Small intestine (tissue), 7 donors: ENCODE measurements at regions not wholly inside any gene's neighbourhood (a gene's known extent, or its start where the extent isn't known, plus 50 kb on each side); places are given as distances from the start of the nearest gene placed in this dataset.
"Not testable (repeated sequence)": the region's sequence is repeated elsewhere in the genome, so short reads cannot be mapped to it uniquely, and the experiment has no call there.

Experiments
- DNase-seq, 2 donors: peaks; one replicate each; pipeline versions ENCODE4 v3.0.0 to v3.0.0-alpha.2; 2013
- FAIRE-seq: peaks from 2 replicates; lab custom pipeline; 2012; peaks lifted over from hg19 to GRCh38; lab: Jason Lieb, UNC
- H3K27ac ChIP-seq, 3 donors: one replicate each; pipeline ENCODE4 v1.5.1; 2013; ENCODE audit warnings: low read length in 2 of 3, mild to moderate bottlenecking in 2 of 3, control low read depth in 1 of 3, inconsistent platforms in 1 of 3, low read depth in 1 of 3, moderate library complexity in 1 of 3
- H3K27me3 ChIP-seq, 3 donors: one replicate each; pipeline ENCODE4 v1.6.1; 2013; ENCODE audit warnings: low read length in 3 of 3, inconsistent platforms in 1 of 3; ENCODE audit not compliant: control insufficient read depth in 3 of 3, insufficient read depth in 3 of 3
- H3K36me3 ChIP-seq, 3 donors: one replicate each; pipeline ENCODE4 v1.6.1; 2013; ENCODE audit warnings: low read length in 3 of 3, inconsistent platforms in 1 of 3, low read depth in 1 of 3, mild to moderate bottlenecking in 1 of 3, moderate library complexity in 1 of 3; ENCODE audit not compliant: control insufficient read depth in 3 of 3, insufficient read depth in 2 of 3
- H3K4me1 ChIP-seq, 3 donors: one replicate each; pipeline ENCODE4 v1.6.1; 2013; ENCODE audit warnings: low read length in 2 of 3, inconsistent platforms in 1 of 3, low read depth in 1 of 3, mild to moderate bottlenecking in 1 of 3, moderate library complexity in 1 of 3; ENCODE audit not compliant: control insufficient read depth in 3 of 3, insufficient read depth in 2 of 3
- H3K4me3 ChIP-seq, 3 donors: one replicate each; pipeline ENCODE4 v1.5.1; 2013; ENCODE audit warnings: low read length in 3 of 3, control low read depth in 1 of 3, inconsistent platforms in 1 of 3, low read depth in 1 of 3, mild to moderate bottlenecking in 1 of 3, moderate library complexity in 1 of 3
- H3K9me3 ChIP-seq, 2 donors: one replicate each; pipeline ENCODE4 v1.6.1; 2013; ENCODE audit warnings: low read depth in 1 of 2, low read length in 1 of 2; ENCODE audit not compliant: control insufficient read depth in 2 of 2, insufficient read depth in 1 of 2
- WGBS, 3 donors: extraction: QIAGEN DNeasy Blood & Tissue Kit; methylation state at CpG; one replicate each; pipeline ENCODE4 v1.1.7; 2013; 5-methylcytosine and 5-hydroxymethylcytosine counted together
- donor health status: healthy with polysubstance abuse.
- donor health status: control.
- donor health status: control.
- donor health status: Bipolar disorder and iron deficiency.
- donor health status: healthy.

DNA sequence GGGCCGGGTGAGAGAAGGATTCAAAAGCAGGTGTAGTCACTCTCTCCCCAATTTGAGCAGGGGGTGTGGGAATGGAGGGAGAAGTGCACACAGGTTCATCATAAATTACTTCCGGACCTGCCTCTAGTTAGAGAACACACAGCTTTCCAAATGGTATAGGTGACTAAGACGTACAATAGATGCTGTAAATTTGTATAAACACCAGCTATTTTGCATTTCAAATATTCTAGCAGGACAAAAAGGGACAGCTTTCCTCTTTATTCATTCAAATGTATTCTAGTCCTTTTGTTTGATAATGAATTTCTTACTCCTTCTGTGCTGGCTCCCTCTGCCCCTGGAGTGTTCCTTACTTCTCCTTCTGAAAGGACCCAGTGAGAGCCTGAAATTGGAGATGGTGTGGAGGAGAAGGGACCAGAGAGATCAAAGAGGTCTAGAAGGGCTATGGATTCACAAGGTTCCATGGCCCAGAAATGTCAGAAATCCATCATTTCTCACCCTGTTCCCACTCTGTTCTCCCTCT, 53.2 kb upstream of the SH3BP4 start:
- WGBS, 3 donors = 80 to 95% (median 93%) methylated on average over 3 of the region's 3 CpGs
- H3K4me3 ChIP-seq = no peak overlapping the region
- H3K27me3 ChIP-seq = peaks cover 0 to 2% (median 0%) of the 10 kb centered on the region in 3 donors
- FAIRE-seq (no peak), DNase-seq (no peak)
- no peak overlapping the region for H3K27ac ChIP-seq
- no peaks in the 10 kb centered on the region for H3K36me3 ChIP-seq
- H3K9me3 ChIP-seq = peaks cover 0 to 5% of the 10 kb centered on the region in 2 donors
- no peaks in the 10 kb centered on the region for H3K4me1 ChIP-seq

DNA sequence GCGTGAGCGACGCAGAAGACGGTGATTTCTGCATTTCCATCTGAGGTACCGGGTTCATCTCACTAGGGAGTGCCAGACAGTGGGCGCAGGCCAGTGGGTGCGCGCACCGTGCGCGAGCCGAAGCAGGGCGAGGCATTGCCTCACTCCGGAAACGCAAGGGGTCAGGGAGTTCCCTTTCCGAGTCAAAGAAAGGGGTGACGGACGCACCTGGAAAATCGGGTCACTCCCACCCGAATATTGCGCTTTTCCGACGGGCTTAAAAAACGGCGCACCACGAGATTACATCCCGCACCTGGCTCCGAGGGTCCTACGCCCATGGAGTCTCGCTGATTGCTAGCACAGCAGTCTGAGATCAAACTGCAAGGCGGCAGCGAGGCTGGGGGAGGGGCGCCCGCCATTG, 63.4 kb upstream of the SH3BP4 start:
- DNase-seq, H3K27ac ChIP-seq, H3K4me3 ChIP-seq, H3K4me1 ChIP-seq, H3K36me3 ChIP-seq, FAIRE-seq, H3K9me3 ChIP-seq, H3K27me3 ChIP-seq: not testable (repeated sequence)
- 30 to 44% (median 30%) methylated on average over 17 to 30 of the region's 34 CpGs for WGBS, 3 donors

DNA sequence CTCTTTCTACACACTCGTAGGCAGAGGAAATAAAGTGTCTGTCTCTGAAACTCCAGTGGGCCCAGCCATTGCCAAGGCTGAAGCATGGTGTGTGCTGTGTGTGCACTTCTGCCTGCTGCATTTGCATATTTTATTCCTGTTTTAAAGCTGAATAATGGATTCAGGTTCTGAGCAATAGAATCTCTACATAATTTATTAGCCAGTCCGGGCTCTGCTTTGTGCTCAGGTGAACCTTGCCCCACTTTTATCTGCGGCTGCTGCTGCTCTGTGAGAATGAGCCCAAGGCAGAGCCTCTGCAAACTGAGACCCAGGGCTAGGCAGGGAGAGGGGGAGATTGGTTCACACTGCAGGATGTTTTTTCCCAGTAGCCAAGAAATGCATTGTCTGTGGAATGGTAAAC, 64.6 kb upstream of the SH3BP4 start:
- H3K9me3 ChIP-seq = peaks cover 0 to 5% of the 10 kb centered on the region in 2 donors
- WGBS, 3 donors = 19 to 63% (median 34%) methylated on average over 3 of the region's 3 CpGs
- peak; percentile 69 to 78 for DNase-seq
- peaks cover 0 to 10% (median 0%) of the 10 kb centered on the region in 3 donors for H3K4me1 ChIP-seq
- H3K27me3 ChIP-seq = no peaks in the 10 kb centered on the region
- H3K27ac ChIP-seq = peak overlapping the region in 2 of 3 donors; percentile 5 to 42
- FAIRE-seq = no peak
- H3K4me3 ChIP-seq = no peak overlapping the region
- no peaks in the 10 kb centered on the region for H3K36me3 ChIP-seq

DNA sequence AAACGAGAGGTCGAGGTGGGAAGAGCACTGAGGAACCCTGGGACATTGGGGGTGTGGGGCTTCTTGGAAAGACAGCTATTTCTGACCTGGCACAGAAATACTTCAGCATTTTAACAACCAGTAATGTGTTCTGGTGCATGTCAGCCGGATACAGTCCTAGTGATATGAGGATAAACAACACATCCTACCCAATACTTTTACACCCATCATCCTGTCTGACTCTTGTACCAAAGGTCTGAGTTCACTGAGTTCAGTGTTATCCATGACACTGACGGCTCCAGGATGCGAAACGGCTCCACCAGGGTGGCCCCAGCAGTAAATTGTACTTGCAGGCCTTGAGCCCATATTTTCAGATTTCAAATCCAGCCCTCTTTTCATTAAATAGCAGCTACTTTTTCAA, 65.9 kb upstream of the SH3BP4 start:
- Histone ChIP-seq H3K27ac (no peak overlapping the region), H3K9me3 (peaks cover 0 to 5% of the 10 kb centered on the region in 2 donors), H3K4me1 (peaks cover 0 to 10% (median 4%) of the 10 kb centered on the region in 3 donors), H3K36me3 (no peaks in the 10 kb centered on the region), H3K27me3 (no peaks in the 10 kb centered on the region), H3K4me3 (no peak overlapping the region)
- 62 to 67% (median 63%) methylated on average over 6 of the region's 6 CpGs for WGBS, 3 donors
- FAIRE-seq = no peak
- DNase-seq = peak in 1 of 2 donors; percentile 46

DNA sequence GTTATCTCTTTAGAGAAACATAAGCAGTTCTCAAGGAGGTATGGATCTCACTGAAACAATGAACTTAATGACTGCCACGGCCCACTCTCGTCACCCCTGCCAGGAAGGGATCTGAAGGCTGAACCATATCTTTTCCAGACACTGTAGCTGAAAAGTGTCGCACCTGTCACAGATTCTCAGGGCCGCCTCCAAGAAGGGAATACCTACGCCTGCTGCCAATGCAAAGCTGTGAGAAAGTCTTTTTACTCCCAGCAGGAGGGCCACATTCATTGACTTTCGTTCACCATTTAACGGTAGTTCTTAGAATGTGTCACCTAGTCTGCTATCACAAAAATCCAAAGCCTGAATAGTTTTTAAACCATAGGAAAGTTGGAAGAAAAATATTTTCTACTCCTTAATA, 66.7 kb upstream of the SH3BP4 start:
- WGBS, 3 donors = 87 to 96% (median 93%) methylated on average over 7 of the region's 7 CpGs
- H3K4me1 ChIP-seq = peaks cover 0 to 10% (median 4%) of the 10 kb centered on the region in 3 donors
- no peaks in the 10 kb centered on the region for H3K36me3 ChIP-seq
- H3K27ac ChIP-seq = no peak overlapping the region
- FAIRE-seq (no peak), DNase-seq (no peak)
- H3K9me3 ChIP-seq = peaks cover 0 to 5% of the 10 kb centered on the region in 2 donors
- no peak overlapping the region for H3K4me3 ChIP-seq
- H3K27me3 ChIP-seq = no peaks in the 10 kb centered on the region

DNA sequence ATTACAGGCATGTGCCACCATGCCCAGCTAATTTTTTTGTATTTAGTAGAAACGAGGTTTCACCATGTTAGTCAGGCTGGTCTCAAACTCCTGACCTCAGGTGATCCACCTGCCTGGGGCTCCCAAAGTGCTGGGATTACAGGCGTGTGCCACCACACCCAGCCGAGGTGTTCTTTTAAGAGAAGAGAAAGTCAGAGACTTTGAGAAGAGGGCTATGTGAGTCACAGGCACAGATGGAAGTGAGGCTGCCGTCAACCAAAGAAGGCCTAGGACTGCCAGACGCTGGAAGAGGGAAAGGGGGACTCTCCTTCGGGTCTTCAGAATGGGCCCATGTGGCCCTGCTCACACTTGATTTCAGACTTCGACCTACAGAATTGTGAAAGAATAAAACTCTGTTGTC, 67.2 kb upstream of the SH3BP4 start:
- Histone ChIP-seq H3K4me3 (no peak overlapping the region), H3K27ac (no peak overlapping the region), H3K27me3 (no peaks in the 10 kb centered on the region), H3K36me3 (no peaks in the 10 kb centered on the region), H3K9me3 (peaks cover 0 to 5% of the 10 kb centered on the region in 2 donors), H3K4me1 (peaks cover 0 to 10% (median 4%) of the 10 kb centered on the region in 3 donors)
- no peak for FAIRE-seq
- no peak for DNase-seq
- WGBS, 3 donors = 80 to 90% (median 88%) methylated on average over 7 of the region's 7 CpGs

DNA sequence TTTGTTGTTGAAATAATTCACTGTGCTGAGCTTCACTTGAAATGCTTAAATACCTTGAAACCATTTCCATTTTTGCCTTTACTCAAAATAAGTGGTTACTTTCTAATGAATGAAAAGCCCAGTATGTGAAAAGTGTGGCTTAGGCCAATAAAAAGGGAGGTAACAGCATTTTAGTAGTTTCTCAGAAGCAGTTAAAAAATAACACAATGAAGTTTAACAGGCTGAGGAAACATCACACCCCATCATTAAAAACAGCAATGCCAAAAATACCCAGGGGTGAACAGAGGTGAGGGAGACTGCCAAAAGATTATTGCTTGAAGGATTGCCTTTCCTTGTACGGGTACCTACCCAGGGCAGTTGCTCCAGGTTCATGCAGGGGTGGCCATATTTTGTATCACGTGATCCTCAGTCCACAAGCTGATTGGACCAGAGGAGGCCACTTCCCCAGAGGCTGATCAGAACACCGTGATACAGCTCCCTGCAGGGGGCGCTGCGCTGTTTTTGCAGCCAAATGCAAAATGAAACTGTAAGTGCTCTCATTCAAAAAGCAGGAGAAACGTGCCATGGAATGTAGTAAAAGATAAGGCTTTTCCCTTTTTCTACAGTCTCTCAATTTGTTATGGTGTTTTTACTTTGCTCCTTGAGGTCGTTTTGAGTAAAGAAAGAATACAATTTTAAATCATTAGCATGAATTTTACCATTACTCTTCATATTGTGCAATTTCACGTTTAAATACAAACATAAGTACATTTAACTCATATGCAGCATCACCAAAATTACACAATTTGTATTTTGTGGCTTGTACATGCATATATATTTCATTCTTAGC, 70.2 kb upstream of the SH3BP4 start:
- Histone ChIP-seq H3K36me3 (no peaks in the 10 kb centered on the region), H3K4me1 (peaks cover 0 to 4% (median under 1%) of the 10 kb centered on the region in 3 donors), H3K27ac (no peak overlapping the region), H3K27me3 (no peaks in the 10 kb centered on the region), H3K4me3 (no peak overlapping the region), H3K9me3 (no peaks in the 10 kb centered on the region)
- DNase-seq (peak; percentile 92), FAIRE-seq (no peak)
- 12 to 43% (median 23%) methylated on average over 8 of the region's 8 CpGs for WGBS, 3 donors

DNA sequence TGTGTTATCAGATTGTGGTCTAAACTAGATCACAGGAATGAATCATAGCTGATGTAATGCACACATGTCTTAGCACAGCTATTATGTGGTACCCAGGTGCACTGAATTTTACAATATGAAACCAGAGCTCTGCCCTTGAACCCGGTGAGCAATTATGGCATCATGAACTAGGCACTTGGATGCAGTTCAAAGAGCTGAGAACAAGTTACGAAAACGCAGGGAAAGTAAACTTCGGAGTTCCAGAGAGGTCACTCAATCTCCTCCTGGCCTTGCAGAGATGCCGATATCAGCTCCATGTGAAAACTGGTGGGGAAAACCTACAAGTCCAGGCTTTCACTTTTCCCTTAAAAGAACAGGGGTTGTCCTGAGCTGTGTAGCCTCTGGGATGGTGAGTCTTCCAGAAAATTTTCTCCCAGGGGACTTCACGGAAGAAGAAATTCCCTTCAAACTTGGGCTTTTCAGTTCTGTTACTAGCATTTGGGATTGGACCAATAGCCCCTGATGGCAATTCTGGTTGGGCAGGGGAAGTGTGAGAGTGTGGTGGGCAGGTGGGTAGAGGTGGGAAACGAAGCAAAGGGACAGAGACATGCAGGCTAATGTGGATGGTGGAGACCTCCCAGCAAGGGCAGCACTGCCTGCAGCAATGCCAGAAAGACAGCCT, 71.1 kb upstream of the SH3BP4 start:
- peak in 1 of 2 donors; percentile 66 for DNase-seq
- WGBS, 3 donors = 26 to 57% (median 35%) methylated on average over 7 of the region's 7 CpGs
- H3K27ac ChIP-seq = no peak overlapping the region
- H3K4me1 ChIP-seq = peaks cover 0 to 4% (median 0%) of the 10 kb centered on the region in 3 donors
- FAIRE-seq = no peak
- H3K9me3 ChIP-seq = no peaks in the 10 kb centered on the region
- no peak overlapping the region for H3K4me3 ChIP-seq
- H3K36me3 ChIP-seq = no peaks in the 10 kb centered on the region
- no peaks in the 10 kb centered on the region for H3K27me3 ChIP-seq
